G401.6 (cell line): ENCODE measurements at regions not wholly inside any gene's neighbourhood (a gene's known extent, or its start where the extent isn't known, plus 50 kb on each side); places are given as distances from the start of the nearest gene placed in this dataset.
"Not testable (repeated sequence)": the region's sequence is repeated elsewhere in the genome, so short reads cannot be mapped to it uniquely, and the experiment has no call there.

Experiments used
- FAIRE-seq: peaks from 2 replicates; lab custom pipeline; 2012; peaks lifted over from hg19 to GRCh38; lab: Jason Lieb, UNC

GRCh38 chr7:65519751-65520150 is 146.1 kb downstream of the ZNF92 start:
- not testable (repeated sequence) for FAIRE-seq

DNA sequence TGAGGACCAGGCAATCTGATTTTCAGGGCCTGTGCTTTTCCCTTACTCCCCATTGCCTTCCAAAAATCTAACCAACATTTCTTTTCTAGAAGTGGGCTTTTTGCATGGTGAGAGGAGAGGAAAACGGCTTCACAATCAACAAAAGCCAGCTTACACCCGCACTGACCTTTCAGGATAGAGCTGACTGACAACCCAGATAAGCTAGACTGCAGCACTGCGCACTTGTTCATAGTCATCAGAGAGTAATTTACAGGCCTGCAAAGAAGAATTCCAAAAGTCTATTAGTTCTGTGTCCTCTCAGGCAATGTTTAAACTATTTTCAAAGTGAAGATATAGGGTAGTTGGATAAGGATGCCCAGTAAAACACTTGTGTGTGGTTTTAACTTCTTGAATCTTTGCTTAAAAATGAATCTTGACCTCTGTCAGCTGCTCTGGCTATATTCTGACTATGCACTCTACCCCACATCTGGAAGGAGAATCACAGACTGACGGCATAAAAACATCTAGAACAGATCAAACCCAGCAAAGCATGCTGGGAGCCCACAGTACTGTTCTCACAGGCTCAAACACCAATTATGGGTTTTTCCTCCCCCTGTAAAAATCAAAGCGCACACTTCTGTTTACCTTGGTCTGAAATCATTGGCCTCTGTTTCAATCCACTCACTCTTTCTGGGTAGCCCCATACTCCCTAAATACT is 172.0 kb downstream of the ZNF92 start:
- not testable (repeated sequence) for FAIRE-seq

DNA sequence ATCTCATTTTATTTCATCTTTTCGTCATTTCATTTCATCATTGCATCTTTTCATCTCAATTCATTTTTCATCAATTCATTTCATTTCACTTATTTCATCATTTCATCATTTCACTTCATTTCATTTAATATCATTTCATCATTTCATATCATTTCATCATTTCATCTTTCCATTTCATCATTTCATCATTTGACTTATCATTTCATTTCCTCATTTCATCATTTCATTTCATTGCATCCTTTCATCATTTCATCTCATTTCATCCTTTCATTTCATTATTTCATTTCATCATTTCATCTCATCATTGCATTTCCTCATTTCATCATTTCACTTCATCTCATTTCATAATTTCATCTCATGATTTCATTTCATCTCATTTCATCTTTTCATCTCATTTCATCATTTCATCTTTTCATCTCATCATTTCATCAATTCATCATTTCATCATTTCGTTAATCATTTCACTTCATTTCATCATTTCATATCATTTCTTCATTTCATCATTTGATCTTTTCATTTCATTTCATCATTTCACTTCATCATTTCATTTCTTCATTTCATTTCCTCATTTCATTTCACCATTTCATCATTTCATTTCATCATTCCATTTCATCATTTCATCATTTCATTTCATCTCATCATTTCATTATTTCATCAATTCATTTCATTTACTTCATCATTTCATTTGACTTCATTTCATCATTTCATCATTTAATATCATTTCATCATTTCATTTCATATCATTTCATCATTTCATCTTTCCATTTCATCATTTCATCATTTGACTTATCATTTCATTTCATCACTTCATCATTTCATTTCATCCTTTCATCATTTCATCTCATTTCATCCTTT is 176.2 kb downstream of the ZNF92 start:
- FAIRE-seq: not testable (repeated sequence)

DNA sequence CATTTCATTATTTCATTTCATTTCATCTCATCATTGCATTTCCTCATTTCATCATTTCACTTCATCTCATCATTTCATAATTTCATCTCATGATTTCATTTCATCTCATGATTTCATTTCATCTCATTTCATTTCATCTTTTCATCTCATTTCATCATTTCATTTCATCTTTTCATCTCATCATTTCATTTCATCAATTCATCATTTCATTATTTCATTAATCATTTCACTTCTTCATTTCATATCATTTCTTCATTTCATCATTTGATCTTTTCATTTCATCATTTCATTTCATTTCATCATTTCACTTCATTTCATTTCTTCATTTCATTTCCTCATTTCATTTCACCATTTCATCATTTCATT is 176.8 kb downstream of the ZNF92 start:
- FAIRE-seq: not testable (repeated sequence)

GRCh38 chr7:65551042-65551441 is 177.4 kb downstream of the ZNF92 start:
- FAIRE-seq: not testable (repeated sequence)

DNA sequence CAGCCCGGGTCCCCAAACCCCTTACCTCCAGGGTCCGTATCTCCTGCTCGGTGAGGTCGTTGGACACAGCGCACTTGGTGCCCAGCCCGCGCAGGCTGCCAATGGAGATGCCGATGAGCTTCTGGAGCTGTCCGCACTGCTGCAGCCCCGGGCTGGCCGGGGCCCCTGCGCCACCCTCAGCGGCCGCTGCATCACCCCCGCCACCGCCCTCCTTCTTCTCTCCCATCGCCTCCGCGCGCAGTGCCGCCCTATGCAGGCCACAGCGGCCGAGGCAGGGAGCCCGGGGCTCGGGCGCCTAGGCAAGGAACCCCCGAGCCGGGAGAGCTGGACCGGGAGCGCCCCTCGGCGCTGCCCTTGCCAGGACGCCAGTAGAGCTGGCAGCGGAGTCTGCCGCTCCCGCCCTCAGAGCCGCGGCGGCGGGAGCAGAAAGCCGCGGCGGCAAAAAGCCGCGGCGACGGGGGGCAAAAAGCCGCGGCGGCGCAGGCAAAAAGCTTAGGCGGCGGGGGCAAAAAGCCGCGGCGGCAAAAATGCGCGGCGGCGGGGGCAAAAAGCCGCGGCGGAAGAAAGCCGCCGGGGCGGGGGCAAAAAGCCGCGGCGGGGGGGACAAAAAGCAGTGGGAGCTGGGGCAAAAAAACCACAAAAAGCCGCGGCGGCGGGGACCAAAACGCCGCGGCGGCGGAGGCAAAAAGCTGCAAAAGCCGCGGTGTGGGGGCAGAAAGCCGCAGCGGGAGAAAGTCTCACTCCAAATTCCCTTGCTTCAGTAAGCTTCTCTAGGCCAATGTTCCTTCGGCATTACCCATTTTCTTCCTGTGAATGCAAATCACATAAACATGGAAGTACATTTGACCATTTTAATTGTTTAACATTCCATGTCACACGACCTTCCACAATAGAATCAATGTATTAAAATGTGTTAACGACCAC is 181.2 kb downstream of the ZNF92 start:
- FAIRE-seq: not testable (repeated sequence)

- not testable (repeated sequence) for FAIRE-seq
Observed at GRCh38 chr7:65558584-65558983, 184.9 kb downstream of the ZNF92 start.

- not testable (repeated sequence) for FAIRE-seq
Observed at GRCh38 chr7:65561786-65562372, 188.2 kb downstream of the ZNF92 start.

GRCh38 chr7:65562522-65562921 is 188.9 kb downstream of the ZNF92 start:
- not testable (repeated sequence) for FAIRE-seq

DNA sequence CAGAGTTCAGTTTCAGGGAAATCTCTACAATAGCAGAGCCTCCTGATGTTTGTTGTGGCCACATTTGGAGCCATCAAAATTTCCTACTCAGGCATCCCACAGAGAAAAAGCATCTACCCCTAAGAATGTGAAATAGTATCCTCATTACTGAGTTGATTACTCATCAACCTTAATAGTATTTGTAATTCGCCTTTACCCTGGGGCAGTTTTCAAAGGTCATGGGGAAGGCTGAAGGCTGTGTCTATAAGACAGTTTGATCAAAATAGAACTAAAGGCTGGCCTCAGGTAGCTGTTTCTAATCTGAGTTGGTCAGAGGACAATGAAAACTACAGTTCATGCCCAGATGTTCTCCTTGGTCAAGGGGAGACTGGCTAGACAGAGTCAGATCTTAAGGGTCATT is 189.7 kb downstream of the ZNF92 start:
- not testable (repeated sequence) for FAIRE-seq

GRCh38 chr7:65568226-65568625 is 194.6 kb downstream of the ZNF92 start:
- FAIRE-seq: not testable (repeated sequence)

- FAIRE-seq: not testable (repeated sequence)
Observed at GRCh38 chr7:65570990-65571389, 197.3 kb downstream of the ZNF92 start.

- FAIRE-seq: not testable (repeated sequence)
Observed at GRCh38 chr7:65572581-65572980, 198.9 kb downstream of the ZNF92 start.

GRCh38 chr7:65576370-65576769 is 202.7 kb downstream of the ZNF92 start:
- not testable (repeated sequence) for FAIRE-seq

- not testable (repeated sequence) for FAIRE-seq
Observed at GRCh38 chr7:65582518-65583119, 209.0 kb downstream of the ZNF92 start.

GRCh38 chr7:65602495-65602894 is 228.8 kb downstream of the ZNF92 start:
- not testable (repeated sequence) for FAIRE-seq

DNA sequence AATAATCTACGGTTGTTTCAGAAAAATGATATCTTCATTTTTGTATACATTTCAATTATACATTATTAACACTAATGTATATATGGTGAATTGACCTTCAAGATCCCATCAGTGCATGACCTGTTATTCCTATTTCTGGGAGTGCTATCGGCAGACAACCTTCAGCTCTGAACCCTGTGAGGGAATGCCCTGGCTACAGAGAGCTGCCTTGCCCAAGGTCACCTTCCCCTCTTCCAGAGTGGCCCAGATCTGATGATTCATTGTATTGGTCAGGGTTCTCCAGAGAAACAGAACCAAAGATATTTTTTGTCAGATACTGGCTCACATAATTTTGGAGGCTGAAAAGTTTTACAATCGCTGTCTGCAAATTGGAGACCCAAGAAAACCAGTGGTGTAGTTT is 235.5 kb downstream of the ZNF92 start:
- FAIRE-seq: no peak

DNA sequence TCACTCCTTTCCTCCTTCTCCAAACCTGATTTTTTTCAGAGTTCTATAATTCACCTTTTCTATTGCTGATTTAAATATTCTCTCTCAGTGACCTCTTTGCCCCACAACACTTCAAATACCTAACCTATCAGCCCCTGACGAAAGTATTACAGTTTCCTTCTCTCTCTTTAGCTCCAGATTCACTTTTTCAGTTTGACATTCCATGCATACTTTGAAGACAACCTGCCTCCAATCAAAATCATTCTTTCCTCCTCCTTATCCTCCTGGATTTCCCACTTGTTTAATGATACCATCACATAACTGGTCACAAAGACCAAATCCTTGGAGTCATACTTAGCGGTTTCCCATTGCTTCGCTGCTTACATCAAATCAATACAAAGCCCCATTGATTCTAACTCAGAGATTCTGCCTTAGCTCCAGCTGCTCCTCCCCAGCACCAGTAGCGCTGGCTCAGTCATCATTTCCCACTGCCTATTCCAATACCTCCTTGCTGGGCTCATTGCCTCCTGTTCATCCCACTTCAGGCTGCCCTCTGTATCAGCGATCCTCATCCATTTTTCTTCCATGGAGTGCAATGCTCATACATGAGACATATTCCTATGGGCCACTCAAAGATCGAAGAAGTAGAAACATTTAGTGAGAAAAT is 240.1 kb downstream of the ZNF92 start:
- not testable (repeated sequence) for FAIRE-seq

DNA sequence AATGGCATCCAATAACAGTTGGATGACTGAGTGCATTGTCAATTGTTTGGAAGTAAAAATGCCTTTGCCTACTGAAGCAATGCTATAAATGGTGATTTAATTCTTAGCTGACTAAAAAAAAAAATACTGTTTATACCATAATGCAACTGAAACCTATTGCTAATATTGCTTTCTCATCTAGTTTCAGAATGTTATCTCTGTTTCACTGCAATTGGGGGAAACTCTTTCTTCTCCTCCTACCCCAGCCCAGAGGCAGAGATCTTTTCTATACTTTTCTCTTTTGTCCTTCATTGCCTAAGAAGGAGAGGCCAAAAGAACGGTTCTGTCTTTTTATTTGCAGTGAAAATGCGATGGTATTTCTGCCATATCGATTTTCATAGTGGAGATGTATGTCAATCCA is 242.5 kb downstream of the ZNF92 start:
- FAIRE-seq: not testable (repeated sequence)

DNA sequence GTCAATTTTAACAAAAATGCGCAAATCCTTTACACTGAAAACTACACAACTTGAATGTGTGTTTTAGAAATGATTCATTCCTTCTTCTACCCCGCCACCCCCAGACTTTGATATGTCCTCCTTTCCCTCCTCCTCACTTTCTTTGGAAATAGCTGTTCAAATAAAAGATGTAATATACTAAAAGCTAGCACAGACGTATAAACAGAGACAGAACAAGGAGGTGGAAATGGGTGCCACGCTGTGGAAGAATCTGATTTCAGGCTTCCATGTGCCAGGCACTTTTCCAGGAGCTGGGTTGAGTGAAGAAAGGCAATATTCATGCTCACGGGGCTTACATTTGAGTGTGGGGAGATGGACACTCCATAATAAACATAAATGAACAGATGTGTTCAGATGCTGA is 246.6 kb downstream of the ZNF92 start:
- FAIRE-seq: not testable (repeated sequence)
